Liver (tissue), 8 donors: ENCODE measurements at regions not wholly inside any gene's neighbourhood (a gene's known extent, or its start where the extent isn't known, plus 50 kb on each side); places are given as distances from the start of the nearest gene placed in this dataset.

Experiments used
- DNase-seq: peaks from one replicate; pipeline ENCODE4 v3.0.0-alpha.2; 2017; ENCODE audit warnings: low spot score
- H3K27ac ChIP-seq, 2 donors: one replicate each; pipeline ENCODE4 v1.7.0; 2013; ENCODE audit warnings: inconsistent platforms in 2 of 2, low read length in 2 of 2, control low read depth in 1 of 2, low read depth in 1 of 2, mild to moderate bottlenecking in 1 of 2
- H3K27me3 ChIP-seq, 4 donors: one replicate each; pipeline versions ENCODE4 v1.6.1 to v1.7.0; 2013; ENCODE audit warnings: low read length in 3 of 4, inconsistent platforms in 1 of 4, mild to moderate bottlenecking in 1 of 4, moderate library complexity in 1 of 4; ENCODE audit not compliant: control insufficient read depth in 4 of 4, insufficient read depth in 4 of 4
- H3K36me3 ChIP-seq, 4 donors: one replicate each; pipeline versions ENCODE4 v1.6.1 to v1.7.0; 2013; ENCODE audit warnings: low read length in 3 of 4, mild to moderate bottlenecking in 3 of 4, low read depth in 1 of 4, moderate library complexity in 1 of 4; ENCODE audit not compliant: control insufficient read depth in 4 of 4, insufficient read depth in 3 of 4
- H3K4me1 ChIP-seq, 4 donors: one replicate each; pipeline versions ENCODE4 v1.6.1 to v1.7.0; 2013; ENCODE audit warnings: low read length in 3 of 4, mild to moderate bottlenecking in 3 of 4, moderate library complexity in 1 of 4; ENCODE audit not compliant: control insufficient read depth in 4 of 4, insufficient read depth in 4 of 4
- H3K4me3 ChIP-seq, 3 donors: one replicate each; pipeline versions ENCODE4 v1.6.1 to v1.7.0; 2013; ENCODE audit warnings: low read length in 3 of 3, control low read depth in 1 of 3, low read depth in 1 of 3, mild to moderate bottlenecking in 1 of 3
- H3K9ac ChIP-seq, 2 donors: one replicate each; pipeline ENCODE4 v1.7.0; 2013; ENCODE audit warnings: low read length in 2 of 2, mild to moderate bottlenecking in 2 of 2, moderate library complexity in 2 of 2, control low read depth in 1 of 2, low read depth in 1 of 2
- H3K9me3 ChIP-seq, 4 donors: one replicate each; pipeline versions ENCODE4 v1.6.1 to v1.7.0; 2013; ENCODE audit warnings: low read length in 3 of 4; ENCODE audit not compliant: control insufficient read depth in 4 of 4
- EGR1 ChIP-seq, 2 donors: IDR thresholded peaks; 2 replicates each; pipeline ENCODE4 v1.6.1; 2016 to 2018; ENCODE audit warnings: antibody characterized with exemption in 2 of 2, low read depth in 2 of 2
- FOXA1 ChIP-seq: IDR thresholded peaks from 2 replicates; pipeline ENCODE4 v1.6.1; 2016; ENCODE audit warnings: antibody characterized with exemption
- FOXA2 ChIP-seq: IDR thresholded peaks from 2 replicates; pipeline ENCODE4 v1.6.1; 2016; ENCODE audit warnings: antibody characterized with exemption
- GABPA ChIP-seq, 2 donors: IDR thresholded peaks in 1 of 2; conservative IDR thresholded peaks in 1 of 2; 2 replicates each; pipeline ENCODE4 v1.6.1; 2016; ENCODE audit warnings: antibody characterized with exemption in 2 of 2, mild to moderate bottlenecking in 1 of 2, moderate library complexity in 1 of 2
- HNF4A ChIP-seq, 2 donors: conservative IDR thresholded peaks; 2 replicates each; pipeline ENCODE4 v1.6.1; 2016; ENCODE audit warnings: antibody characterized with exemption in 2 of 2, mild to moderate bottlenecking in 2 of 2
- HNF4G ChIP-seq: IDR thresholded peaks from 2 replicates; pipeline ENCODE4 v1.6.1; 2016; ENCODE audit warnings: antibody characterized with exemption
- JUND ChIP-seq, 2 donors: IDR thresholded peaks; 2 replicates each; pipeline ENCODE4 v1.6.1; 2016; ENCODE audit warnings: antibody characterized with exemption in 2 of 2
- NR2F2 ChIP-seq: IDR thresholded peaks from 2 replicates; pipeline ENCODE4 v1.6.1; 2016; ENCODE audit warnings: antibody characterized with exemption
- RAD21 ChIP-seq, 2 donors: IDR thresholded peaks; 2 replicates each; pipeline ENCODE4 v1.6.1; 2016; ENCODE audit warnings: antibody characterized with exemption in 2 of 2, mild to moderate bottlenecking in 2 of 2
- RXRA ChIP-seq, 2 donors: IDR thresholded peaks; 2 replicates each; pipeline ENCODE4 v1.6.1; 2017 to 2018; ENCODE audit warnings: antibody characterized with exemption in 2 of 2, mild to moderate bottlenecking in 1 of 2
- SP1 ChIP-seq: IDR thresholded peaks from 2 replicates; pipeline ENCODE4 v1.6.1; 2018; ENCODE audit warnings: antibody characterized with exemption, mild to moderate bottlenecking
- TAF1 ChIP-seq: conservative IDR thresholded peaks from 2 replicates; pipeline ENCODE4 v1.6.1; 2016; ENCODE audit warnings: antibody characterized with exemption, mild to moderate bottlenecking
- YY1 ChIP-seq: IDR thresholded peaks from 2 replicates; pipeline ENCODE4 v1.6.1; 2016; ENCODE audit warnings: antibody characterized with exemption, mild to moderate bottlenecking
- WGBS: extraction: QIAGEN DNeasy Blood & Tissue Kit; methylation state at CpG from one replicate; pipeline ENCODE4 v1.1.7; 2013; 5-methylcytosine and 5-hydroxymethylcytosine counted together
- TF ChIP-seq, protein P1 (sequence below): IDR thresholded peaks from 2 replicates; pipeline ENCODE4 v1.6.1; 2016; ENCODE audit warnings: antibody characterized with exemption, mild to moderate bottlenecking
- TF ChIP-seq, protein P2 (sequence below): IDR thresholded peaks from 2 replicates; pipeline ENCODE4 v1.6.1; 2016; ENCODE audit warnings: antibody characterized with exemption
- TF ChIP-seq, protein P3 (sequence below): IDR thresholded peaks from 2 replicates; pipeline ENCODE4 v1.6.1; 2016; ENCODE audit warnings: antibody characterized with exemption
- TF ChIP-seq, protein P4 (sequence below): fragments of 150-350 bp; IDR thresholded peaks from 2 replicates; pipeline ENCODE4 v1.5.1; 2017; ENCODE audit warnings: improper control_type of control experiment, low read depth, low read length; ENCODE audit not compliant: missing input control
- TF ChIP-seq, protein P5 (sequence below): IDR thresholded peaks from 2 replicates; pipeline ENCODE4 v1.6.1; 2016; ENCODE audit warnings: antibody characterized with exemption
- donor health status: healthy.
- donor health status: healthy.
- donor health status: healthy.
- donor health status: healthy.
- donor health status: healthy.

DNA sequence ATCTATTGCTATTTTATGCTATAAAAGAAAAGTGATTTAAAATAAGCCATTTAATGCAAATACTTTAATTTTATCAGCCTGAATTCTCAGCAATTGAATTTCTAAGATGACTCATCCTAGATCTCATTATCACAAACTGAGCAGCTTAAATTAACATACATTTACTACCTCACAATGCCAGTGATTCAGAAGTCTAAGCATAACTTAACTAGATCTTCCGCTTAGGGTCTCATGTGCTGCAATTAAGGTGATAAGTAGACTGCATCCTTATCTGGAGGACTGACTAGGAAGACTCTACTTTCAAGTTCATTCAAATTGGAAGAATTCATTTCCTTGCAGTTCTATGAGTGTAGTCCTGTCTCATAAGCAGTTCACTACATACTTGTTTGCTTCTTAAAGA lies 286.6 kb downstream of the COL11A1 start:
- WGBS = 91% methylated on average over 1 of the region's 1 CpG
- TF ChIP-seq, protein P1, sequence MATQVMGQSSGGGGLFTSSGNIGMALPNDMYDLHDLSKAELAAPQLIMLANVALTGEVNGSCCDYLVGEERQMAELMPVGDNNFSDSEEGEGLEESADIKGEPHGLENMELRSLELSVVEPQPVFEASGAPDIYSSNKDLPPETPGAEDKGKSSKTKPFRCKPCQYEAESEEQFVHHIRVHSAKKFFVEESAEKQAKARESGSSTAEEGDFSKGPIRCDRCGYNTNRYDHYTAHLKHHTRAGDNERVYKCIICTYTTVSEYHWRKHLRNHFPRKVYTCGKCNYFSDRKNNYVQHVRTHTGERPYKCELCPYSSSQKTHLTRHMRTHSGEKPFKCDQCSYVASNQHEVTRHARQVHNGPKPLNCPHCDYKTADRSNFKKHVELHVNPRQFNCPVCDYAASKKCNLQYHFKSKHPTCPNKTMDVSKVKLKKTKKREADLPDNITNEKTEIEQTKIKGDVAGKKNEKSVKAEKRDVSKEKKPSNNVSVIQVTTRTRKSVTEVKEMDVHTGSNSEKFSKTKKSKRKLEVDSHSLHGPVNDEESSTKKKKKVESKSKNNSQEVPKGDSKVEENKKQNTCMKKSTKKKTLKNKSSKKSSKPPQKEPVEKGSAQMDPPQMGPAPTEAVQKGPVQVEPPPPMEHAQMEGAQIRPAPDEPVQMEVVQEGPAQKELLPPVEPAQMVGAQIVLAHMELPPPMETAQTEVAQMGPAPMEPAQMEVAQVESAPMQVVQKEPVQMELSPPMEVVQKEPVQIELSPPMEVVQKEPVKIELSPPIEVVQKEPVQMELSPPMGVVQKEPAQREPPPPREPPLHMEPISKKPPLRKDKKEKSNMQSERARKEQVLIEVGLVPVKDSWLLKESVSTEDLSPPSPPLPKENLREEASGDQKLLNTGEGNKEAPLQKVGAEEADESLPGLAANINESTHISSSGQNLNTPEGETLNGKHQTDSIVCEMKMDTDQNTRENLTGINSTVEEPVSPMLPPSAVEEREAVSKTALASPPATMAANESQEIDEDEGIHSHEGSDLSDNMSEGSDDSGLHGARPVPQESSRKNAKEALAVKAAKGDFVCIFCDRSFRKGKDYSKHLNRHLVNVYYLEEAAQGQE = no peak
- TF ChIP-seq, protein P2, sequence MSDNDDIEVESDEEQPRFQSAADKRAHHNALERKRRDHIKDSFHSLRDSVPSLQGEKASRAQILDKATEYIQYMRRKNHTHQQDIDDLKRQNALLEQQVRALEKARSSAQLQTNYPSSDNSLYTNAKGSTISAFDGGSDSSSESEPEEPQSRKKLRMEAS = no peak
- TF ChIP-seq NR2F2 = no peak
- no peak for TF ChIP-seq HNF4G
- TF ChIP-seq EGR1 (IDR thresholded peaks at IDR 0.05; ENCODE audit: low read depth in 2 of 2) = no peak
- TF ChIP-seq RXRA (IDR thresholded peaks at IDR 0.05) = no peak
- TF ChIP-seq HNF4A (conservative IDR thresholded peaks at IDR 0.05) = no peak
- no peaks in the 10 kb centered on the region for H3K36me3 ChIP-seq

DNA sequence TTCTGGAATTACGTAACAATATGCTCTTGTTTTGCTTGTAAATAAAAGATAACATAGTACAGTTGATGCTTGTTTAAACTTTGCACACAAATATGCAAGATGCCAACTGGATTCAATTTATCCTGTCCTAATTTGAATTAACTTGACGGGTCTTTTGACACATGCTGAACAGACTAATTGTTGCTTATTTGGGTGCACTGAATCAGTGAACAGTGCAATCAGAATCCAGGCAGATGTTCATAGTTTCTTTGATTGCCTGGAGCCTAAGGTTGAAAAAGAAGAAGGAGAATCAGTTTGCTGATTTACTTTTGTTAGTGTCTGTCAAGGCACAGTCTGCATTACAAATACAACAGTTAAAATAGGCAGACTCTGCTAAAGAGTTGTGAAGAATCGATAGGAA lies 307.9 kb downstream of the COL11A1 start:
- Histone ChIP-seq H3K36me3 (no peaks in the 10 kb centered on the region), H3K9ac (no peak overlapping the region), H3K4me3 (no peak overlapping the region), H3K4me1 (no peaks in the 10 kb centered on the region), H3K27ac (no peak overlapping the region), H3K27me3 (peaks cover 0 to 2% (median 0%) of the 10 kb centered on the region in 4 donors), H3K9me3 (no peaks in the 10 kb centered on the region)
- TF ChIP-seq, protein P3, sequence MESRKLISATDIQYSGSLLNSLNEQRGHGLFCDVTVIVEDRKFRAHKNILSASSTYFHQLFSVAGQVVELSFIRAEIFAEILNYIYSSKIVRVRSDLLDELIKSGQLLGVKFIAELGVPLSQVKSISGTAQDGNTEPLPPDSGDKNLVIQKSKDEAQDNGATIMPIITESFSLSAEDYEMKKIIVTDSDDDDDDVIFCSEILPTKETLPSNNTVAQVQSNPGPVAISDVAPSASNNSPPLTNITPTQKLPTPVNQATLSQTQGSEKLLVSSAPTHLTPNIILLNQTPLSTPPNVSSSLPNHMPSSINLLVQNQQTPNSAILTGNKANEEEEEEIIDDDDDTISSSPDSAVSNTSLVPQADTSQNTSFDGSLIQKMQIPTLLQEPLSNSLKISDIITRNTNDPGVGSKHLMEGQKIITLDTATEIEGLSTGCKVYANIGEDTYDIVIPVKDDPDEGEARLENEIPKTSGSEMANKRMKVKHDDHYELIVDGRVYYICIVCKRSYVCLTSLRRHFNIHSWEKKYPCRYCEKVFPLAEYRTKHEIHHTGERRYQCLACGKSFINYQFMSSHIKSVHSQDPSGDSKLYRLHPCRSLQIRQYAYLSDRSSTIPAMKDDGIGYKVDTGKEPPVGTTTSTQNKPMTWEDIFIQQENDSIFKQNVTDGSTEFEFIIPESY = no peak
- TF ChIP-seq RAD21 (IDR thresholded peaks at IDR 0.05) (no peak), EGR1 (IDR thresholded peaks at IDR 0.05; ENCODE audit: low read depth in 2 of 2) (no peak), HNF4A (conservative IDR thresholded peaks at IDR 0.05) (no peak), YY1 (no peak), HNF4G (no peak), TAF1 (no peak), JUND (IDR thresholded peaks at IDR 0.05) (no peak), NR2F2 (no peak), FOXA1 (no peak), GABPA (IDR thresholded peaks at IDR 0.05 in 1 of 2, conservative IDR thresholded peaks at IDR 0.05 in 1 of 2) (no peak), FOXA2 (no peak), RXRA (IDR thresholded peaks at IDR 0.05) (no peak), SP1 (no peak)
- TF ChIP-seq, protein P4, sequence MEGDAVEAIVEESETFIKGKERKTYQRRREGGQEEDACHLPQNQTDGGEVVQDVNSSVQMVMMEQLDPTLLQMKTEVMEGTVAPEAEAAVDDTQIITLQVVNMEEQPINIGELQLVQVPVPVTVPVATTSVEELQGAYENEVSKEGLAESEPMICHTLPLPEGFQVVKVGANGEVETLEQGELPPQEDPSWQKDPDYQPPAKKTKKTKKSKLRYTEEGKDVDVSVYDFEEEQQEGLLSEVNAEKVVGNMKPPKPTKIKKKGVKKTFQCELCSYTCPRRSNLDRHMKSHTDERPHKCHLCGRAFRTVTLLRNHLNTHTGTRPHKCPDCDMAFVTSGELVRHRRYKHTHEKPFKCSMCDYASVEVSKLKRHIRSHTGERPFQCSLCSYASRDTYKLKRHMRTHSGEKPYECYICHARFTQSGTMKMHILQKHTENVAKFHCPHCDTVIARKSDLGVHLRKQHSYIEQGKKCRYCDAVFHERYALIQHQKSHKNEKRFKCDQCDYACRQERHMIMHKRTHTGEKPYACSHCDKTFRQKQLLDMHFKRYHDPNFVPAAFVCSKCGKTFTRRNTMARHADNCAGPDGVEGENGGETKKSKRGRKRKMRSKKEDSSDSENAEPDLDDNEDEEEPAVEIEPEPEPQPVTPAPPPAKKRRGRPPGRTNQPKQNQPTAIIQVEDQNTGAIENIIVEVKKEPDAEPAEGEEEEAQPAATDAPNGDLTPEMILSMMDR = no peak
- TF ChIP-seq, protein P1 = no peak
- TF ChIP-seq, protein P2 = no peak
- TF ChIP-seq, protein P5, sequence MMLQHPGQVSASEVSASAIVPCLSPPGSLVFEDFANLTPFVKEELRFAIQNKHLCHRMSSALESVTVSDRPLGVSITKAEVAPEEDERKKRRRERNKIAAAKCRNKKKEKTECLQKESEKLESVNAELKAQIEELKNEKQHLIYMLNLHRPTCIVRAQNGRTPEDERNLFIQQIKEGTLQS = no peak
- DNase-seq = no peak
- WGBS = 54% methylated on average over 3 of the region's 3 CpGs

More for the DNA sequence above, 286.6 kb downstream of the COL11A1 start:
- Histone ChIP-seq H3K27ac (no peak overlapping the region), H3K27me3 (no peaks in the 10 kb centered on the region), H3K4me1 (no peaks in the 10 kb centered on the region), H3K9ac (no peak overlapping the region), H3K4me3 (no peak overlapping the region), H3K9me3 (no peaks in the 10 kb centered on the region)
- no peak for DNase-seq
